Esophagus squamous epithelium (tissue), 4 donors: ENCODE measurements at regions not wholly inside any gene's neighbourhood (a gene's known extent, or its start where the extent isn't known, plus 50 kb on each side); places are given as distances from the start of the nearest gene placed in this dataset.

Source experiments
- POLR2A ChIP-seq, 4 donors: fragments of 450-650 bp; IDR thresholded peaks; one replicate each; pipeline ENCODE4 v1.6.1; 2017; ENCODE audit warnings: antibody characterized with exemption in 4 of 4, mild to moderate bottlenecking in 4 of 4, moderate library complexity in 3 of 4
- TF ChIP-seq, protein P1 (sequence below), 6 experiments: fragments of 450-650 bp in 4 of 6; fragments of 200-600 bp in 2 of 6; sonication (generic) in 2 of 6; IDR thresholded peaks; one replicate each; pipeline ENCODE4 v1.5.1; 2016 to 2019; ENCODE audit warnings: antibody characterized with exemption in 6 of 6, mild to moderate bottlenecking in 4 of 6, moderate library complexity in 4 of 6

DNA sequence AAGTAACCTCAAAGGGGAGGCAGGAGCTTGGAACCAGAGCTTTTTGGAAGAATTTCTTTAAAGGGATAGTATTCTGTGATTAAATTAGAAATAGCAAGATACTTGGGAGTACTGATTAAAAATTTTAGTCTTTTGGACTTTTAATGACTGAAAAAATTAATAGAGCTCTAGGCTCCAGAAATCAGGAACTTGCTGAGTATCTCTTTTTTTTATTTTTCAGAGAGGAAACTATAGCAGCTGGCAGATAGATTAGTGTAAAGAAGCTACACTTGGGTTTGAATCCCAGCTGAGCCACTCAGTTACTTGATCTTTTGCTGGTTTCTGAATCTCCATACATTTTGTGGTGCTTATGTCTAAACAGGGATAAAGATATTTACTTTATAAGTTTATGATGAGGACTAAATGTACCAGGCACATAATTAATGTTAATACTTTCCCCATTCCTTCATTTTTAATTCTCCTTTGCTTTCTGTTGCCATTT lies 94.2 kb upstream of the TNC start:
- TF ChIP-seq, protein P1, sequence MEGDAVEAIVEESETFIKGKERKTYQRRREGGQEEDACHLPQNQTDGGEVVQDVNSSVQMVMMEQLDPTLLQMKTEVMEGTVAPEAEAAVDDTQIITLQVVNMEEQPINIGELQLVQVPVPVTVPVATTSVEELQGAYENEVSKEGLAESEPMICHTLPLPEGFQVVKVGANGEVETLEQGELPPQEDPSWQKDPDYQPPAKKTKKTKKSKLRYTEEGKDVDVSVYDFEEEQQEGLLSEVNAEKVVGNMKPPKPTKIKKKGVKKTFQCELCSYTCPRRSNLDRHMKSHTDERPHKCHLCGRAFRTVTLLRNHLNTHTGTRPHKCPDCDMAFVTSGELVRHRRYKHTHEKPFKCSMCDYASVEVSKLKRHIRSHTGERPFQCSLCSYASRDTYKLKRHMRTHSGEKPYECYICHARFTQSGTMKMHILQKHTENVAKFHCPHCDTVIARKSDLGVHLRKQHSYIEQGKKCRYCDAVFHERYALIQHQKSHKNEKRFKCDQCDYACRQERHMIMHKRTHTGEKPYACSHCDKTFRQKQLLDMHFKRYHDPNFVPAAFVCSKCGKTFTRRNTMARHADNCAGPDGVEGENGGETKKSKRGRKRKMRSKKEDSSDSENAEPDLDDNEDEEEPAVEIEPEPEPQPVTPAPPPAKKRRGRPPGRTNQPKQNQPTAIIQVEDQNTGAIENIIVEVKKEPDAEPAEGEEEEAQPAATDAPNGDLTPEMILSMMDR (IDR thresholded peaks at IDR 0.05), result no peak
- TF ChIP-seq POLR2A (IDR thresholded peaks at IDR 0.05), result no peak
